ENCODE measurements at regions not wholly inside any gene's neighbourhood (a gene's known extent, or its start where the extent isn't known, plus 50 kb on each side); places are given as distances from the start of the nearest gene placed in this dataset.

GRCh38 chr5:72654231-72654630, 147.0 kb upstream of the ZNF366 start:
- Mint-ChIP-seq H3K9me3 (ENCODE audit: low read depth, unreplicated experiment) (no peaks in the 10 kb centered on the region), H3K27me3 (ENCODE audit: unreplicated experiment) (peaks cover 31% of the 10 kb centered on the region), H3K4me1 (ENCODE audit: low read depth, unreplicated experiment) (no peaks in the 10 kb centered on the region), H3K36me3 (ENCODE audit: insufficient read depth, unreplicated experiment) (no peaks in the 10 kb centered on the region), H3K4me3 (ENCODE audit: low read depth, unreplicated experiment) (no peak overlapping the region), H3K27ac (ENCODE audit: unreplicated experiment) (no peak overlapping the region)
- intact Hi-C loops (cut with micrococcal nuclease; ENCODE audit: unreplicated experiment), result no loop called here
- TF ChIP-seq CTCF (IDR thresholded peaks at IDR 0.05; ENCODE audit: unreplicated experiment), result no peak
- no peak for DNase-seq
- CTCF ChIA-PET, result no interaction called here
- no TSS peak for BruUV-seq (replicated peaks)

DNA sequence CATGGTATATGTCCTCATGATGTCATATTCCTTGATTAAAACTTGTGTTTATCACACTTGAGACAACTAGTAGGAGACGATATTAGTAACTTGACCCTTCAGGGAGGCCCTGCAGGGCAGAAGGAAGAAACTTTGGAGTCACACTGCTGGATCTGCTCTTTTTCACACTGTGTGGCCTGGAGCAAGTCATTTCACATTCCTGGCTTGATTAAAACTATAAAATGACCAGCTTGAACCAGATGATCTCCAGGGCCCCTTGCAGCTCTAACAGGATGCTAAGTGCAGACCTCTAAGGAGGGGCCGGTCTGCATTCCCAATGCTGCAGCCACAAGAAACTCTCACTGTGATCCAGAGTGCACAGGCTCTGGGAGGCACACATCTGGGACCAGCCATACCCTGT, 146.4 kb upstream of the ZNF366 start:
- no peak overlapping the region for H3K4me3 Mint-ChIP-seq (ENCODE audit: low read depth, unreplicated experiment)
- intact Hi-C loops (cut with micrococcal nuclease; ENCODE audit: unreplicated experiment), result no loop called here
- H3K36me3 Mint-ChIP-seq (ENCODE audit: insufficient read depth, unreplicated experiment), result no peaks in the 10 kb centered on the region
- no peak overlapping the region for H3K27ac Mint-ChIP-seq (ENCODE audit: unreplicated experiment)
- CTCF ChIA-PET, result no interaction called here
- no peak for DNase-seq
- H3K4me1 Mint-ChIP-seq (ENCODE audit: low read depth, unreplicated experiment), result no peaks in the 10 kb centered on the region
- no peaks in the 10 kb centered on the region for H3K9me3 Mint-ChIP-seq (ENCODE audit: low read depth, unreplicated experiment)
- no TSS peak for BruUV-seq (replicated peaks)
- TF ChIP-seq CTCF (IDR thresholded peaks at IDR 0.05; ENCODE audit: unreplicated experiment), result no peak
- H3K27me3 Mint-ChIP-seq (ENCODE audit: unreplicated experiment), result peaks cover 31% of the 10 kb centered on the region

- CTCF ChIA-PET, result no interaction called here
- no peaks in the 10 kb centered on the region for H3K4me1 Mint-ChIP-seq (ENCODE audit: low read depth, unreplicated experiment)
- H3K36me3 Mint-ChIP-seq (ENCODE audit: insufficient read depth, unreplicated experiment), result no peaks in the 10 kb centered on the region
- intact Hi-C loops (cut with micrococcal nuclease; ENCODE audit: unreplicated experiment), result no loop called here
- BruUV-seq (replicated peaks), result no TSS peak
- no peak overlapping the region for H3K27ac Mint-ChIP-seq (ENCODE audit: unreplicated experiment)
- H3K27me3 Mint-ChIP-seq (ENCODE audit: unreplicated experiment), result peaks cover 42% of the 10 kb centered on the region
- no peaks in the 10 kb centered on the region for H3K9me3 Mint-ChIP-seq (ENCODE audit: low read depth, unreplicated experiment)
- no peak for TF ChIP-seq CTCF (IDR thresholded peaks at IDR 0.05; ENCODE audit: unreplicated experiment)
- no peak overlapping the region for H3K4me3 Mint-ChIP-seq (ENCODE audit: low read depth, unreplicated experiment)
- DNase-seq, result no peak
Measured at GRCh38 chr5:72651779-72652178, 144.6 kb upstream of the ZNF366 start.

- TF ChIP-seq CTCF (IDR thresholded peaks at IDR 0.05; ENCODE audit: unreplicated experiment), result no peak
- intact Hi-C loops (cut with micrococcal nuclease; ENCODE audit: unreplicated experiment), result no loop called here
- Mint-ChIP-seq H3K9me3 (ENCODE audit: low read depth, unreplicated experiment) (no peaks in the 10 kb centered on the region), H3K4me3 (ENCODE audit: low read depth, unreplicated experiment) (no peak overlapping the region), H3K4me1 (ENCODE audit: low read depth, unreplicated experiment) (no peaks in the 10 kb centered on the region), H3K27ac (ENCODE audit: unreplicated experiment) (no peak overlapping the region), H3K27me3 (ENCODE audit: unreplicated experiment) (peaks cover 44% of the 10 kb centered on the region), H3K36me3 (ENCODE audit: insufficient read depth, unreplicated experiment) (no peaks in the 10 kb centered on the region)
- no peak for DNase-seq
- CTCF ChIA-PET, result interaction anchor here (0.7 kb wide), 1 partner anchor 272 kb away, joined by 3 read pairs; no protein-coding TSS in a partner anchor
- no TSS peak for BruUV-seq (replicated peaks)
Measured at GRCh38 chr5:72651109-72651508, 143.9 kb upstream of the ZNF366 start.
